ENCODE measurements at regions not wholly inside any gene's neighbourhood (a gene's known extent, or its start where the extent isn't known, plus 50 kb on each side); places are given as distances from the start of the nearest gene placed in this dataset.

DNA sequence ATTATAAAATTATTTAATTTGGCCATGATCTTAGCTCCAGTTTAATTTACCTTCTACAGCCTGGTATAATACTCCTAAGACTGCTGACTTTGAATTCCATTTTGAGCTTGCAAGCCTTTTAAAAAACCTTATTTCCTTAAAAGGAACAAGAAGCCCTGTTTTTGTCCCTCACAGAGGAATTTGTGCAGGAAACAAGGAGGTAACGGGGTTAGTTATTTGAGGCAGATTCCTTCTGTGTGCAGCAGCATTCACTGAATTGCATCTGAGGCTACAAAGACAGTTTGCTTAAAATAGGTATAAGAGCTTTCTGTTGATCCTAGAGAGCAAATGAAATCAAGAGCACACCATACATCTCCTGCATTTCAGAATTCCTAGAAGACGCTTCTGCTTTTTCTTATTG lies 403.3 kb upstream of the PRICKLE1 start:
- TF ChIP-seq, protein P1, sequence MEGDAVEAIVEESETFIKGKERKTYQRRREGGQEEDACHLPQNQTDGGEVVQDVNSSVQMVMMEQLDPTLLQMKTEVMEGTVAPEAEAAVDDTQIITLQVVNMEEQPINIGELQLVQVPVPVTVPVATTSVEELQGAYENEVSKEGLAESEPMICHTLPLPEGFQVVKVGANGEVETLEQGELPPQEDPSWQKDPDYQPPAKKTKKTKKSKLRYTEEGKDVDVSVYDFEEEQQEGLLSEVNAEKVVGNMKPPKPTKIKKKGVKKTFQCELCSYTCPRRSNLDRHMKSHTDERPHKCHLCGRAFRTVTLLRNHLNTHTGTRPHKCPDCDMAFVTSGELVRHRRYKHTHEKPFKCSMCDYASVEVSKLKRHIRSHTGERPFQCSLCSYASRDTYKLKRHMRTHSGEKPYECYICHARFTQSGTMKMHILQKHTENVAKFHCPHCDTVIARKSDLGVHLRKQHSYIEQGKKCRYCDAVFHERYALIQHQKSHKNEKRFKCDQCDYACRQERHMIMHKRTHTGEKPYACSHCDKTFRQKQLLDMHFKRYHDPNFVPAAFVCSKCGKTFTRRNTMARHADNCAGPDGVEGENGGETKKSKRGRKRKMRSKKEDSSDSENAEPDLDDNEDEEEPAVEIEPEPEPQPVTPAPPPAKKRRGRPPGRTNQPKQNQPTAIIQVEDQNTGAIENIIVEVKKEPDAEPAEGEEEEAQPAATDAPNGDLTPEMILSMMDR (IDR thresholded peaks at IDR 0.05), result no peak
- no peak overlapping the region for H3K4me3 Mint-ChIP-seq (ENCODE audit: unreplicated experiment)
- peaks cover 8% of the 10 kb centered on the region for H3K4me1 Mint-ChIP-seq (ENCODE audit: unreplicated experiment)
- DNase-seq (ENCODE audit: extremely low spot score, unreplicated experiment), result no peak
- no peaks in the 10 kb centered on the region for H3K9me3 Mint-ChIP-seq (ENCODE audit: unreplicated experiment)
- peaks cover 9% of the 10 kb centered on the region for H3K27me3 Mint-ChIP-seq (ENCODE audit: unreplicated experiment)
- no peaks in the 10 kb centered on the region for H3K36me3 Mint-ChIP-seq (ENCODE audit: unreplicated experiment)
- no peak overlapping the region for H3K27ac Mint-ChIP-seq (ENCODE audit: unreplicated experiment)

DNA sequence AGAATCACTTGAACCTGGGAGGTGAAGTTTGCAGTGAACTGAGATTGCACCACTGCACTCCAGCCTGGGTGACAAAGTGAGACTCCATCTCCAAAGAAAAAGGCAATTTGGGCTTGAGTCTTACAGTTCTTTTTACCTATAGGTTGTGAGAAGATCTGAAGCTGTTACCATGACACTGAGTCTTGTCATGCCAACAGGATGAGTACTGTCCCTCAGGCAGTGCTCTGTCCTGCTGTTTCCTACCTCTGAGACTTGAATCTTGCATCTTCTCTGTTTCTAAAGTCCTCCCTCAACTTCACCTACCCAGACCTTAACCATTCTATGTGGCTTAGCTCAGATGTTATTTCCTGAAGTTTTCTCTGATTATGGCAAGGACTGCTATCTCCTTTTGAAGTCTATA lies 400.8 kb upstream of the PRICKLE1 start:
- Mint-ChIP-seq H3K36me3 (ENCODE audit: unreplicated experiment) (no peaks in the 10 kb centered on the region), H3K27ac (ENCODE audit: unreplicated experiment) (no peak overlapping the region), H3K4me1 (ENCODE audit: unreplicated experiment) (peaks cover 19% of the 10 kb centered on the region), H3K4me3 (ENCODE audit: unreplicated experiment) (no peak overlapping the region), H3K9me3 (ENCODE audit: unreplicated experiment) (no peaks in the 10 kb centered on the region), H3K27me3 (ENCODE audit: unreplicated experiment) (peaks cover 9% of the 10 kb centered on the region)
- TF ChIP-seq, protein P1 (IDR thresholded peaks at IDR 0.05), result no peak
- DNase-seq (ENCODE audit: extremely low spot score, unreplicated experiment), result no peak

DNA sequence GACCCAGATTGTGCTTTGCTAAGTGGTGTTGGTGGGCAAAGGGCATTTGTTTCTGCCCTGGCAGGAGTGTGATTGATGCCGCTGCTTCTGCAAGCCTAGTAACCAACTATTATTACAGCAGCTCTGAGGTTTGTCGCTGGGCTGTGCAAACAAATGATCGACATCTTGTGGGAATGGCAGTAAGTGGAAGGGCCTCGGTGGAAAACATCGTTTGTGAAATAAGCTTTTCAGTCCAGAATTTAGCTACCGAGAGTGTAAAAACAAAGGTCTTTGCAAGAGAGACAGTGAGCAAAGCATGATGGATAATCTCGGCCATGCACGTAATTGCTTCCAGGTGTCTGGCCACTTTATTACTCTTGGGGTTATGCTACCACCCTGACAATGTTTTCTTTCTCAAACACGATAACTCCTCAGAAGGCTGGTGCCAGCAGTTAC lies 397.7 kb upstream of the PRICKLE1 start:
- Mint-ChIP-seq H3K36me3 (ENCODE audit: unreplicated experiment) (no peaks in the 10 kb centered on the region), H3K27ac (ENCODE audit: unreplicated experiment) (peak overlapping the region; percentile 64)
- no peak for DNase-seq (ENCODE audit: extremely low spot score, unreplicated experiment)

DNA sequence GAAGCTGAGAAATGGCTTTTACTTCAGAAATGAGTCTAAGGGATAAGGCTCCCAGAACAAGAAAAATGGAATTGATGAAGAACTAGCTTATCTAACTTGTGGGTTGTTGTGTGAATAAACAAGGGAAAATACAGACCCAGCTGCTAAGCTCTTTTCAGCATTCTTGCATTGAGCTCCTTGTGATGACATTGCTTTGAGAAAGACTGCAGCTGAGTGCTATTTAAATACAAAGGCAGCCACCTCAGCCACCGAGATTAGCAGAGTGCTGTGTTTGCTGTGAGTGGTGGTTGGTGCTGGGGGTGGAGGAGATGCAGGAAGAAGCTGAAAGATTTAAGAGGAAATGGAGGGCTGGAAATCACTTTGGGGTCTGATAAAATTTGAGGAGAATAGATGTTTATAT lies 396.0 kb upstream of the PRICKLE1 start:
- H3K9me3 Mint-ChIP-seq (ENCODE audit: unreplicated experiment), result no peaks in the 10 kb centered on the region
- no peaks in the 10 kb centered on the region for H3K36me3 Mint-ChIP-seq (ENCODE audit: unreplicated experiment)
- no peak for DNase-seq (ENCODE audit: extremely low spot score, unreplicated experiment)
- no peak overlapping the region for H3K4me3 Mint-ChIP-seq (ENCODE audit: unreplicated experiment)
- TF ChIP-seq, protein P1 (IDR thresholded peaks at IDR 0.05), result no peak
- H3K4me1 Mint-ChIP-seq (ENCODE audit: unreplicated experiment), result peaks cover 11% of the 10 kb centered on the region
- H3K27me3 Mint-ChIP-seq (ENCODE audit: unreplicated experiment), result no peaks in the 10 kb centered on the region
- H3K27ac Mint-ChIP-seq (ENCODE audit: unreplicated experiment), result no peak overlapping the region

More for the DNA sequence above, 397.7 kb upstream of the PRICKLE1 start:
- H3K4me1 Mint-ChIP-seq (ENCODE audit: unreplicated experiment), result peaks cover 14% of the 10 kb centered on the region
- H3K9me3 Mint-ChIP-seq (ENCODE audit: unreplicated experiment), result no peaks in the 10 kb centered on the region
- TF ChIP-seq, protein P1 (IDR thresholded peaks at IDR 0.05), result no peak
- H3K27me3 Mint-ChIP-seq (ENCODE audit: unreplicated experiment), result no peaks in the 10 kb centered on the region
- no peak overlapping the region for H3K4me3 Mint-ChIP-seq (ENCODE audit: unreplicated experiment)

DNA sequence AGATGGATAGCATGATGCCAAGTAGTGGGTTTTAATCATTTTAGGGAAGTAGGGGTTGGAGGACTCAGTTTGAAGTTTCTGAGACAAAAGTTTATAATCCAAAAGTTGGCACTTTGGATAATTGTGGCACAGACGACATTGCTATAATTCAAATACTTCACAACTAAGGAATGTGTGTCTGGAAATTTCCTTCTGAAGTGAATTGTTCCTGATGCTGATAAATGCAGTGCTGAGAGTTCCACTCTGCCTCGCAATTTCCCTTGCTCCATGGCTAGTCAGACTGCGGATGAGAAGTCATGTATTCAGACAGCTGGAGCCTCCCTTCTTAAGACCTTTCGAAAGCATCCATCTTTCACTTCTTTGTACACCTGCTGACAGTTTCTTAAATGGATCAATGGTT lies 393.3 kb upstream of the PRICKLE1 start:
- Mint-ChIP-seq H3K9me3 (ENCODE audit: unreplicated experiment) (no peaks in the 10 kb centered on the region), H3K36me3 (ENCODE audit: unreplicated experiment) (no peaks in the 10 kb centered on the region), H3K4me3 (ENCODE audit: unreplicated experiment) (no peak overlapping the region), H3K27me3 (ENCODE audit: unreplicated experiment) (no peaks in the 10 kb centered on the region), H3K4me1 (ENCODE audit: unreplicated experiment) (peaks cover 14% of the 10 kb centered on the region), H3K27ac (ENCODE audit: unreplicated experiment) (no peak overlapping the region)
- DNase-seq (ENCODE audit: extremely low spot score, unreplicated experiment), result no peak
- TF ChIP-seq, protein P1 (IDR thresholded peaks at IDR 0.05), result no peak

All from osteocyte (in vitro differentiated cells).